ENCODE measurements at regions not wholly inside any gene's neighbourhood (a gene's known extent, or its start where the extent isn't known, plus 50 kb on each side); places are given as distances from the start of the nearest gene placed in this dataset.

DNA sequence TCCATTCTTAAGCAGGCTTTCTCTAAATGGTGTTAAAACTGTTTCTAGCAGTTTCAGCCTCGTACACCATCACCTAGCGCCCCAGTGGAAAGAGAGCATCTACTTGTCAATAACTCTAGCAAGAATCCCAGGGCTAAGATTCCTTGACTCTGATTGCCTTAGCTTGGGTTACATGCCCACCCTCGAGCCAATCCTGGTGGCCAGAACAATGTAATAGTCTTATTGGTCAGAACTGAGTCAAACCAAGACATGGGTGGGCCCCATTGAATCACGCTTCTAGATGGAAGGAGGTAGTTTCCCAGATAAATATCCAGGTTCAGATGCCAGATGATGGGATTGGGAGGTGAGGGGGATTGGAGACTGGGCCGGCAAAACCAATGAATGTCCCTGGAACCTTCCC is 55.9 kb upstream of the MED13L start:
- no peak for TF ChIP-seq ZNF430 (CRISPR knock-in tag; IDR thresholded peaks at IDR 0.05)
- no peak for TF ChIP-seq YY1 (IDR thresholded peaks at IDR 0.05; ENCODE audit: insufficient read depth, insufficient replicate concordance, low read depth, low read length)
- TF ChIP-seq AFF4 (CRISPR knock-in tag; IDR thresholded peaks at IDR 0.05) = no peak
- TF ChIP-seq SIN3B (IDR thresholded peaks at IDR 0.05; ENCODE audit: low read length) = no peak
- no peak for TF ChIP-seq STAG1 (CRISPR knock-in tag; IDR thresholded peaks at IDR 0.05)
